OCI-LY1 (cell line): ENCODE measurements at regions not wholly inside any gene's neighbourhood (a gene's known extent, or its start where the extent isn't known, plus 50 kb on each side); places are given as distances from the start of the nearest gene placed in this dataset.
"Not testable (repeated sequence)": the region's sequence is repeated elsewhere in the genome, so short reads cannot be mapped to it uniquely, and the experiment has no call there.

Source experiments
- H2AFZ ChIP-seq: fragments of 200-600 bp; sonication (generic), shearing (Covaris generic); 2 replicates; pipeline ENCODE4 v1.6.0; 2014; ENCODE audit warnings: antibody characterized with exemption, mild to moderate bottlenecking, low read length
- H3F3A ChIP-seq: fragments of 200-600 bp; sonication (generic), shearing (Covaris generic); 2 replicates; pipeline ENCODE4 v1.6.0; 2014; ENCODE audit warnings: mild to moderate bottlenecking, antibody characterized with exemption, low read length, moderate library complexity; ENCODE audit not compliant: insufficient read depth
- H3K27ac ChIP-seq: fragments of 200-600 bp; sonication (generic); 2 replicates; pipeline ENCODE4 v1.5.1; 2014; ENCODE audit warnings: low read length, mixed run types, mild to moderate bottlenecking, low read depth; ENCODE audit not compliant: poor library complexity, severe bottlenecking
- H3K27me3 ChIP-seq: fragments of 200-600 bp; sonication (generic); 2 replicates; pipeline ENCODE4 v1.6.0; 2014; ENCODE audit warnings: antibody characterized with exemption, mild to moderate bottlenecking, low read length, moderate library complexity; ENCODE audit not compliant: insufficient read depth
- H3K36me3 ChIP-seq: fragments of 200-600 bp; sonication (generic); 2 replicates; pipeline ENCODE4 v1.6.1; 2014; ENCODE audit warnings: mild to moderate bottlenecking, antibody characterized with exemption, low read length, moderate library complexity, mixed read lengths; ENCODE audit not compliant: insufficient read depth
- H3K4me1 ChIP-seq: fragments of 200-600 bp; sonication (generic); 2 replicates; pipeline ENCODE4 v1.5.1; 2014; ENCODE audit warnings: mild to moderate bottlenecking, low read length, moderate library complexity; ENCODE audit not compliant: insufficient read depth, severe bottlenecking
- H3K4me2 ChIP-seq: fragments of 200-600 bp; sonication (generic), shearing (Covaris generic); 2 replicates; pipeline ENCODE4 v1.6.1; 2014; ENCODE audit warnings: low read length
- H3K4me3 ChIP-seq: fragments of 200-600 bp; sonication (generic); 2 replicates; pipeline ENCODE4 v1.5.1; 2014; ENCODE audit warnings: low read length, low read depth, mild to moderate bottlenecking, mixed read lengths; ENCODE audit not compliant: poor library complexity, severe bottlenecking
- H3K79me2 ChIP-seq: fragments of 200-600 bp; shearing (Covaris generic); 2 replicates; pipeline ENCODE4 v1.6.1; 2016; ENCODE audit warnings: mixed run types, low read length, mixed read lengths; ENCODE audit not compliant: insufficient read depth
- H3K9ac ChIP-seq: fragments of 200-600 bp; sonication (generic), shearing (Covaris generic); 2 replicates; pipeline ENCODE4 v1.6.1; 2014; ENCODE audit warnings: mild to moderate bottlenecking, low read length, mixed read lengths
- H3K9me2 ChIP-seq: fragments of 200-600 bp; sonication (generic), shearing (Covaris generic); 2 replicates; pipeline ENCODE4 v1.6.1; 2014; ENCODE audit warnings: low read depth, mild to moderate bottlenecking, low read length, mixed read lengths
- H3K9me3 ChIP-seq: fragments of 200-600 bp; shearing (Covaris generic); 2 replicates; pipeline ENCODE4 v1.6.1; 2014; ENCODE audit warnings: low read length, mixed read lengths
- H4K20me1 ChIP-seq: fragments of 200-600 bp; sonication (generic), shearing (Covaris generic); 2 replicates; pipeline ENCODE4 v1.6.0; 2016; ENCODE audit warnings: mild to moderate bottlenecking, low read length; ENCODE audit not compliant: insufficient read depth
- CTCF ChIP-seq: fragments of 200-600 bp; sonication (generic), shearing (Covaris generic); IDR thresholded peaks from 2 replicates; pipeline ENCODE4 v1.5.1; 2017; ENCODE audit warnings: mild to moderate bottlenecking, antibody characterized with exemption, low read length, moderate library complexity, mixed read lengths
- EZH2 ChIP-seq: fragments of 200-600 bp; sonication (generic), shearing (Covaris generic); IDR thresholded peaks from 2 replicates; pipeline ENCODE4 v1.8.0; 2017; ENCODE audit warnings: borderline replicate concordance, mixed run types, mild to moderate bottlenecking, antibody characterized with exemption, low read length, moderate library complexity, mixed read lengths

DNA sequence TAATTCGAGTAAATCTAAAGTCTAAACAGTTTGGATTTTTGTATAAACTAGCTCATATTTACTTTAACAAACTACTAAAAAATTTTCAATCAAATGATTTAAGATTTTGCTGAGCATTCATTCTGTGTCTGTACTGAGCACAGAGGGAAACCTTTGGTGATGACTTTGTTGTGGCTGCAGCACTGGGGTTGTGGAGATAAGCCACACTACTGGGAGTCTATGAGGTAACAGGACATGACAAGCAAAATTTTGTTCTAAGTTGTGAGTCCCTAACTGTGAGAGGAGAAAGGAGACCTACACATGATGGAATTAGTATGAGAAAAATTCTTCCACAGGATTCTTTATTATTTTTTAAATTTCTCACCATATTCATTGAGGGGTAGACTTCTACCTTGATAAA lies 933.7 kb upstream of the LRATD1 start:
- H3K9ac ChIP-seq = no peak overlapping the region
- H3K9me2 ChIP-seq = no peaks in the 10 kb centered on the region
- TF ChIP-seq EZH2 (no peak), CTCF (no peak)
- no peaks in the 10 kb centered on the region for H3K4me1 ChIP-seq
- no peaks in the 10 kb centered on the region for H3K79me2 ChIP-seq
- no peak overlapping the region for H3K4me2 ChIP-seq
- H2AFZ ChIP-seq = no peak overlapping the region
- H3K27me3 ChIP-seq = no peaks in the 10 kb centered on the region
- no peak overlapping the region for H3K4me3 ChIP-seq
- no peaks in the 10 kb centered on the region for H3K36me3 ChIP-seq
- H3K9me3 ChIP-seq = no peaks in the 10 kb centered on the region
- H3F3A ChIP-seq = no peaks in the 10 kb centered on the region
- no peaks in the 10 kb centered on the region for H4K20me1 ChIP-seq
- H3K27ac ChIP-seq = no peak overlapping the region

GRCh38 chr2:13699939-13700338 lies 932.6 kb upstream of the LRATD1 start:
- H3K4me2 ChIP-seq, H3K79me2 ChIP-seq, H3K27ac ChIP-seq, H4K20me1 ChIP-seq, H3K9ac ChIP-seq, H3K27me3 ChIP-seq, H3K36me3 ChIP-seq, H3K9me3 ChIP-seq, H2AFZ ChIP-seq, H3K9me2 ChIP-seq, H3K4me3 ChIP-seq, H3F3A ChIP-seq, H3K4me1 ChIP-seq: not testable (repeated sequence)

DNA sequence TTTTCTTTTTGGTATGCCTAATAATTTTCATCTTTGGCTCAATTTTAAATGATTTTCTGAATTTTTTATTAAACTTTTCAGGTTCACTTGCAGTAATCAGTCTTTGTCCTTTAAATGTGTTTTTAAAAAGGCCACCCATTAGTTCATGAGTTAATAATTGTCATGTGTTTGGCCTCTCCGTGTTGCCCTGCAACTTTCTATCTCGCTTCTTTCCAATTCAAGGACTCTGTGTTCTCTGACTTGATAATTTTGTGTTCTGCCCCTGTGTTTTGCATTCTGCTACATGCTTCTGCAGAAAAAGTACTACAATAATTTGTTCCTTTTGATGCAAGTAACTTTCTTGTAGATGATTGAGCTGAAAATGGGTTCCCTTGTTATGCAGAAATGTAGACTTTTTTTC lies 921.4 kb upstream of the LRATD1 start:
- TF ChIP-seq EZH2 = no peak
- no peak overlapping the region for H3K4me2 ChIP-seq
- no peaks in the 10 kb centered on the region for H3K27me3 ChIP-seq
- no peaks in the 10 kb centered on the region for H3K79me2 ChIP-seq
- H3K9me2 ChIP-seq = no peaks in the 10 kb centered on the region
- H3K4me1 ChIP-seq = no peaks in the 10 kb centered on the region
- no peaks in the 10 kb centered on the region for H3K36me3 ChIP-seq
- H3K27ac ChIP-seq = no peak overlapping the region
- no peak overlapping the region for H3K9ac ChIP-seq
- H3F3A ChIP-seq = no peaks in the 10 kb centered on the region
- H3K4me3 ChIP-seq = no peak overlapping the region
- no peaks in the 10 kb centered on the region for H3K9me3 ChIP-seq
- no peak overlapping the region for H2AFZ ChIP-seq
- H4K20me1 ChIP-seq = no peaks in the 10 kb centered on the region

DNA sequence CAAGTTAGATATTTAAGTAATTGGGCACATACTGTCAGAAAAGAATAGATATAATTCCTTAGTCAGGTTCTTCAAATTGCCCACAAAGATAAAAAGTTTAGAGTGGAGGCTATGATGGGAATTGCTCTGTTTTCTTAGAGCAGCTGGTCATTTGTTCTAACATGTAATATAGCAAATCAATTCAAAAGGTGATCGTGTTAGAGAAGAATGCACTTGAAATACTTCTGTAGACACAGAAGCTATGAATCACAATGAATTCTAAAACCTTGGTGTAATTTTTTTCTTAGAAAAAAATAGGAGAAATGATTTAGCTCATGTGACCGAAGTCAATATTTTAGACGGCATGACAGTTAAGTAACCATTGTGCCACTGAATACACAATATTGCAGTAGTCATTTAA lies 918.1 kb upstream of the LRATD1 start:
- no peak overlapping the region for H3K4me3 ChIP-seq
- no peaks in the 10 kb centered on the region for H3F3A ChIP-seq
- no peaks in the 10 kb centered on the region for H4K20me1 ChIP-seq
- no peaks in the 10 kb centered on the region for H3K79me2 ChIP-seq
- TF ChIP-seq EZH2 = no peak
- TF ChIP-seq CTCF = no peak
- no peak overlapping the region for H3K9ac ChIP-seq
- no peaks in the 10 kb centered on the region for H3K36me3 ChIP-seq
- no peaks in the 10 kb centered on the region for H3K4me1 ChIP-seq
- no peak overlapping the region for H2AFZ ChIP-seq
- H3K27me3 ChIP-seq = no peaks in the 10 kb centered on the region
- no peak overlapping the region for H3K4me2 ChIP-seq
- H3K9me3 ChIP-seq = no peaks in the 10 kb centered on the region
- H3K27ac ChIP-seq = no peak overlapping the region
- no peaks in the 10 kb centered on the region for H3K9me2 ChIP-seq
